AG10803 (cell line): ENCODE measurements at regions not wholly inside any gene's neighbourhood (a gene's known extent, or its start where the extent isn't known, plus 50 kb on each side); places are given as distances from the start of the nearest gene placed in this dataset.

Experiments used
- DNase-seq: peaks from one replicate; pipeline ENCODE4 v3.0.0; 2010; ENCODE audit warnings: low read depth
- H3K4me3 ChIP-seq: 2 replicates; pipeline ENCODE4 v1.5.1; 2011; ENCODE audit warnings: mild to moderate bottlenecking, low read length, control low read depth
- CTCF ChIP-seq: conservative IDR thresholded peaks from 2 replicates; pipeline ENCODE4 v1.5.1; 2011; ENCODE audit warnings: mild to moderate bottlenecking, low read length, control low read depth, inconsistent platforms

DNA sequence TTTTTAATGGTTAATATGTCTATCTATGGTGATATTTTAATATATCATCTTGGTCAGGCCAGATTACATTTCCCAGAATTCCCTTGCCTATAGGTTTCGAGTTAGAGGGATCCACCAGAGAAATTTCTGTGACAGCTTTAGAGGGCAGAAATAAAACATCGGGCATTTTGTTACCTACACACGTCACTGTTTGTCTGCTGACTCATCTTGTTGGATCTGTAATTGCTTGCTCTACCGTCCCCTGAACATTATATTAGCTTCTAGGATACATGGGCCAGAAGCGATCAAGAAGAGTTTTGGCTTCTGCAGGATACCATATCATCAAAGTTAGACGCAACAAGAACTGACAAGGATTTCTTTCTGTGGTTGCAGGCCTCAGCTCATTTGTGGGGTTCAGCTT lies 795.8 kb upstream of the GCFC2 start:
- TF ChIP-seq CTCF = no peak
- no peak overlapping the region for H3K4me3 ChIP-seq
- no peak for DNase-seq

DNA sequence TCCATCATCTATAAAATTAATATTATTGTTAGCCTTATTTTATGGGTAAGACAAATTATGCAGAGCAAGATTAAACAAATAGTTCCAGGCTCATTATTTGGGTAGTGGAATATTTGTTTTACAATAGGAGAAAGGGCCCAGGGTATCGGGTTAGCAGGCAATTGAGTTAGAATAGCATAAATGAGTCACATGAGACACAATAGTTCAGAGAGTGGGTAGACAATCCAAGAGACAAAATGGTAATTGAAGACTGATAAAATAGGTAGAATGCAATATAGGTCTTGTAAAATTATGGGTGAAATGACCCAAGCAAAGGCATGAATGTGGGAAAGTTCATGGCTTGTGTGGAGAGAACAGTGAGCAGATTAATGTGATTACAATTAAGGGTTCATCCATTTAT lies 790.9 kb upstream of the GCFC2 start:
- no peak for DNase-seq
- no peak overlapping the region for H3K4me3 ChIP-seq
- TF ChIP-seq CTCF = no peak

DNA sequence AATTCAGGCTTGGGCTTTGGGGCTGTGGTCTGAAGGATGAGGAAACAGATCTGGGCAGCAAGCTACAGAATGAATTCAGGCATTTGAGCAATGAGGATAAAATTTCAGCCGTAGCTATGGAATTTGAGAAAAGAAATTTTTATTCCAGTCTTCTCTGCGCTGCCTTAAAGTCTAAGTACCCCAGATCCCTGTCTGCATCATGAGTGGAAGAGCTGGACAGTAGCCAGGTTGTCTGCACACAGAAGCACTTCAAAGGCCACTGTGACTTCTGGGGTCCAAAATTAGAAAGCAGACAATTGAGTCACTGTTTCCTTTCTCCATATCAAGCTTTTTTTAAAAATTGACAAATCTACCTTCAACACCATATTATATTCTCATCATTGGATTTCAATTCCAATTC lies 787.6 kb upstream of the GCFC2 start:
- TF ChIP-seq CTCF = no peak
- H3K4me3 ChIP-seq = no peak overlapping the region
- DNase-seq = no peak

GRCh38 chr2:76491503-76491902 lies 780.8 kb upstream of the GCFC2 start:
- H3K4me3 ChIP-seq = no peak overlapping the region
- TF ChIP-seq CTCF = no peak
- DNase-seq = no peak

DNA sequence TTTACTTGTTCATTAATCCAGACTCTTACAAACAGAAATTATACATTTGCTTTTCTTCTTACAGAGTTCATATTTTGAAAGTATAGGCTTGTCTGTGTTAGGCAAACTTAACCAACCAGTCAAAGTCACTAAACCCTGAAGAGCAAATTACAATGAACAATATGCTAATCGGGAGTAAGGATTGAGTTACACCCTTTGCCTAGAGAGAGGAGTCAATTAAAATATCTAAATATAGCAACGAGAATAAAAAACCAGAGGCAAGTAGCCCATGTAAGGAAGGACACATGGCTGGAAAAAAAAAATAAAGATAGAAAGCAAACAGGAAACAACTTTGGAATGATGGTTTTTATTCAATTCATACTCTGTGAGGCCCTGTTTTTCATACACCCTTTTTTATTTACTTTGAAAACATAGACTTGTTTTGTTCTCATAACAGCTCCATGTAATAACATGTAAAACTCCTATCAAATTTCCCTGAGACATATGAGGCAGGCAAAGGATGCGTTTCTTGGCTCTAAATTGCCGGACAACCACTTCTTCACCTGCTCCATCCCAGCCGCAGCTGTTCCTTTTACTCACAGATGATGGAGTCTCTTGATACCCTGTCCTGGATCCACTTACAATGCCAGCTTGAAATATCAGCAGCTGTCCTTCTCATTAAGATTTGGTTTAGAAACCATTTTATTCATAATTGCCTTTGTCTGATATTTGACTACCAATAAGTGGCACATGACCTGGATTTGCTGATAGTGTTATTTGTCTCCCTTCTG lies 767.7 kb upstream of the GCFC2 start:
- TF ChIP-seq CTCF = no peak
- DNase-seq = no peak
- H3K4me3 ChIP-seq = no peak overlapping the region

DNA sequence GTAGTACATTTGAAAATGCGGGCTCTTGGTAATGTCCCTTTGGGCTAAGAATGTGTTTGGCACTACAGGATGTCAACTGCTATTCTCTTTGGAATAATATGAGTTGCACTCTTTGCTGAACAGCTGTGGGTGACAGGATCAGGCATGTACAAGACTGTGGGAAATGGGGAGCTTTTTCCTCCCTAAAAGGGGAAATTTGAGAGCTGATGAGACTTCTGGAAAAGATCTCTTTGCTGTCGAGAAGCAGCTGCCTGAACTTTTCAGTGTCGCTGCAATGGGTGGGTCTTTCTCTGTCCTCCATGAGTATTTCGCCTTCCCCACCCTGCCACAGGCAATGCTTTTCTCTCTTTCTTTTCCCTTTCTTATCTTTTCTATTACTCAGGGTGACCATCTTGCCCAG lies 762.2 kb upstream of the GCFC2 start:
- DNase-seq = no peak
- no peak overlapping the region for H3K4me3 ChIP-seq
- no peak for TF ChIP-seq CTCF

DNA sequence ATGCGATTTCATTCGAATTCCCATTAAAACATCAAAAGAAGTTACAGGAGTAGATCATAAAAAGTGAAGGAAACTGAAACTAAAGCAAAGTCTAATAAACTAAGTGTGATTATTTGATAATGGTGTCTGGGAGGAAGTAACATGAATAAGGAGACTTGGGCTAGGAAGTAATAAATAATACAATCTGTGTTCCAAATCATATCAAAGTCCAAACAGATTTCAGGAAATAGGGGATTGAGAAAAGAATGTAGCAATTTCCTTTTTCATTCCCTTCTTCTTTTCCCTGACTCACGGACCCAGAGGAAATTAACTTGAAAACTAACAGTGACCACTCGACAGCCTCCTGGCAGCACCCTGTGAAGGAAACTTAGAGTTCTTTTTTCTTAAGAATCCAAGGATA lies 758.4 kb upstream of the GCFC2 start:
- no peak for DNase-seq
- no peak for TF ChIP-seq CTCF
- H3K4me3 ChIP-seq = no peak overlapping the region
